ENCODE measurements at regions not wholly inside any gene's neighbourhood (a gene's known extent, or its start where the extent isn't known, plus 50 kb on each side); places are given as distances from the start of the nearest gene placed in this dataset.

DNA sequence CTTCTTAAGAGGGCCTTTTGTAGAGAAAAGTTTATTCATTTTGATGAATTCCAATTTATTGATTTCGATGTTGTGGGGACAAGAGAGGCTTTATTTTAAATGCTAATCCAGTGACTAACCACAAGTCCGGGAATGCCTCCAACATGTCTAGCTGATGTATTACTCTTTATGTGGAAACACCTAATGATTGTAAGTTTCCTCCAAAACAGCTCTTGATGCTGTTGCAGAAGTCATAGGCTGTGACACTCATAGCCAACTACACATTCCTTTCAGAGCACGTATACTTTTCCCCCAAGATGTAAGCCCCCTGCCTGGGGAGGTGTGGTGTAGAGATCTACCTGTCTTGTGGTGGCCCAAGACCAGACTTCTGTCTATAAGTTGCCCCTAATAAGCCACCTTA, 61.3 kb upstream of the RNF24 start:
- no peak for TF ChIP-seq POLR2A (IDR thresholded peaks at IDR 0.05)
- TF ChIP-seq, protein P1, sequence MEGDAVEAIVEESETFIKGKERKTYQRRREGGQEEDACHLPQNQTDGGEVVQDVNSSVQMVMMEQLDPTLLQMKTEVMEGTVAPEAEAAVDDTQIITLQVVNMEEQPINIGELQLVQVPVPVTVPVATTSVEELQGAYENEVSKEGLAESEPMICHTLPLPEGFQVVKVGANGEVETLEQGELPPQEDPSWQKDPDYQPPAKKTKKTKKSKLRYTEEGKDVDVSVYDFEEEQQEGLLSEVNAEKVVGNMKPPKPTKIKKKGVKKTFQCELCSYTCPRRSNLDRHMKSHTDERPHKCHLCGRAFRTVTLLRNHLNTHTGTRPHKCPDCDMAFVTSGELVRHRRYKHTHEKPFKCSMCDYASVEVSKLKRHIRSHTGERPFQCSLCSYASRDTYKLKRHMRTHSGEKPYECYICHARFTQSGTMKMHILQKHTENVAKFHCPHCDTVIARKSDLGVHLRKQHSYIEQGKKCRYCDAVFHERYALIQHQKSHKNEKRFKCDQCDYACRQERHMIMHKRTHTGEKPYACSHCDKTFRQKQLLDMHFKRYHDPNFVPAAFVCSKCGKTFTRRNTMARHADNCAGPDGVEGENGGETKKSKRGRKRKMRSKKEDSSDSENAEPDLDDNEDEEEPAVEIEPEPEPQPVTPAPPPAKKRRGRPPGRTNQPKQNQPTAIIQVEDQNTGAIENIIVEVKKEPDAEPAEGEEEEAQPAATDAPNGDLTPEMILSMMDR (IDR thresholded peaks at IDR 0.05) = no peak

Data from transverse colon (tissue), 3 donors.